ENCODE measurements at regions not wholly inside any gene's neighbourhood (a gene's known extent, or its start where the extent isn't known, plus 50 kb on each side); places are given as distances from the start of the nearest gene placed in this dataset.
"Not testable (repeated sequence)": the region's sequence is repeated elsewhere in the genome, so short reads cannot be mapped to it uniquely, and the experiment has no call there.

DNA sequence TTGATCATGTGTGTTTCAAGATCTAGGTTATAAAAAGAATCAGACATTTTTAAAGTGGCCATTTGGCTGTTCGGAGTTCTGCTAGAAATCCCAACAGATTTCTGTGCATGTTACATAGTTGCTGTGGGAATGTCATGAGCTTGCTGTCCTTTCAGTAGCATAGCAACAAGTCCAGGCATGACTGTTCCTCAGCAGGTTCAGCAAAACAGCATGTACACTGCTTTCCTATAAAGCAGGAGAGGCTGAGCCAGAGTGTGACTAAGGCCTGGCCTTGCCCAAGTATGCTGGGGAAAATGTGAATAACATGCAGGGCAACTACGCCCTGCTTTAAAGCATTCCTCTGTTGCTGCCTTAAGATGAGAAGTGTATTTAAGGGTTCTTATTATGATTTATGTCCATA lies 217.1 kb upstream of the SMIM31 start:
- no peak for DNase-seq

GRCh38 chr4:164538097-164538496 lies 215.8 kb upstream of the SMIM31 start:
- no peak for DNase-seq

- no peak for DNase-seq
Observed at GRCh38 chr4:164540987-164541386, 212.9 kb upstream of the SMIM31 start.

- no peak for DNase-seq
Observed at GRCh38 chr4:164542431-164542830, 211.5 kb upstream of the SMIM31 start.

- no peak for DNase-seq
Observed at GRCh38 chr4:164550989-164551712, 202.8 kb upstream of the SMIM31 start.

GRCh38 chr4:164551713-164552040 lies 202.3 kb upstream of the SMIM31 start:
- no peak for DNase-seq

GRCh38 chr4:164571593-164572390 lies 182.1 kb upstream of the SMIM31 start:
- no peak for DNase-seq

DNA sequence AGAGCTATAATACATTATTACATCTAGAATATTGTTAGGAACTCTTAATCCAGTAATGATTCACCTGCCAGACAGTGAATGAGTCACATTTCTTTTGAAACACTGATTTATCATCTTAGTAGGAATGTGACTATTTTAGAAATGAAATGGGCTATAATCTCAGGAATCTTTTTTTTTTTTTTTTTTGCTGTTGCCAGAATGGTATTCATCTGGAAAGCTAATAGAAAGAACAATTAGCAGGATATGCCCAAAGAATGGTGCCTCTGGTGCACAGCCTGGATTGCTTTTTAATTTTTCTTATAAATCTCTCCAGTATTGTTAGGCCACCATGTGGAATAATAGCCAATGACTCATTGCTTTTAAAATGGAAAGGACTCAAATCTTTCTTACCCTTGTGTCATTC lies 181.1 kb upstream of the SMIM31 start:
- DNase-seq, result no peak

DNA sequence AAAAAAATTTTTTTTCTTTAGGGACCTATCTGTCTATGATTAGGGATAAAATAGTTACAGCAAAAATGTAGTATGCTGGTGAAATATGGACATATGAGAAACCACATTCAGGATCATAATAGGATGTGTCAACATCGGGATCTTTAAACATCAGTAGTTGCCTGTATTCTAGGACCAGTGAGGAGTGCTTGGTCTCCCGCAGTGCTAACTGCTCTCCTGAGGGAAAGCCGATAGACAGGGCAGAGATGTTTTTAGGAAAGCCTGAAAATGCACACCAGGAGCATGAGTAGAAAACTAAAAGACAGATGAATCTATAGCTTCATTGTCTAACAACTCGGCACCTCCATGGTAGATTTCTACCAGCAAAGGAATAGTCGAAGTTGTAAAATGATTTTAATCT lies 178.1 kb upstream of the SMIM31 start:
- DNase-seq, result no peak

DNA sequence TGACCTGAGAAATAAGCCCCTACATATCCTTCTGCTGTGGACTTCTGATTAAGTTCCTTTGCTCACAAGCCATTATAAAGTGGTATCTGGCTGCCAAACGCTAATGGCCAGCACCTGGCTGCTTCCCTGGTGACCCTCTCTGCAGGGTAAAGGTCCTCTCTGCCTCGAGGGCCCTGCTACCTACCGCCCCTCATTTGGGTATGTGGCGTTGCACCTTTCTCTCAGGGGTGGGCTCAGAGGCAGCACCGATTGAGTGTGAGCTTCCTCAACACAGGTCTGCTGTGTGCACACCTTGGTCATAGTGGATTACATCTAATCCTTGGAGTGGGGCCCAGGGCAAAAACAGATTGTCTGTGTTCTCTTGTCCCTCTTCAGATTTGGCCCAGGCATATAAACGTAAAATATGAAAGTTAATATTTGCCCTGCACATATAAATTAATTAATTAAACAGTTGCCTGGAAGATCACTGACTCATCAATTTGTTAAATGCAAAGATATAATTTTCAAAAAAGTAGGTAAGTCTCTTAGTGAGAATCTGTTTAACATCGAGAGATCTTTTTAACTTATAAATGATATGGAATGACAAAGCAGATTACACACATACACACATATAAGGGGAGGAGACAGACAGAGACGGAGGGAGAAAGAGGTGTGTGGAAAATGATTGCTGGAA lies 174.5 kb upstream of the SMIM31 start:
- DNase-seq, result no peak

DNA sequence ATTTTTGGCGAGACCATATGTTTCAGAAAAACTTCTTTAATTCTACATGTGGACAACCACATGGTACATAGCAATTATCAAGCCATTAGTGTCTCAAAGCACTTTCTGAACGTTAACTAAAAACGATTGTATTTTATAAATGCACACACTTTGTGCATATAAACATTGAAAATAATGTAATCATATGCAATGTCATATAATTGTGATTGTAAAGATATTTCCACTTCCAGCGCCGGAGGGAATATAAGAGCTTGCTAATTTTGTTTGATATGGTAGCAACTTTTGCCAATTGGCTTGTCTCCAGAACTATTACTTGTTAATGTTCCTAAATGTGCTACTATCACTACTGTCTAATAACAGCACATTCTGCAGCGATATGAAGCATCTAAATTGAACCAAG lies 162.3 kb upstream of the SMIM31 start:
- DNase-seq, result no peak

DNA sequence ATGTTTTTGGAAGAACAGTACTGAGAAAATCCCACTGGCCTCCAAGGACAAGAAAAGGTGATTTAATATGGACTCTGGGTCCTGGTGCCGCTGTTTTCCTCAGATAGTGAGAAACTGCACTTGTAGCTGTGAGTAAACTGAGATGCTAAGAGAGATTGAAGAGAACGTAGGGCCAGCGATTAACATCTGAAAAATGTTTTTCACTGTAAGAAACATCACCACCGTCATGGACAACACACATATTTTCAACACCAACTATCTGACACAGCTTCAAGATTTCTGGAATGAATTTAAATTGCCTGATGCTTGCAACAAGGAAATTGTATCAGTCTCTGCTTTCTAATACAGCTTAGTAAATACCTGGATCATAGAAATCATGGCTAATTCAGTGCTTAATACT lies 158.2 kb upstream of the SMIM31 start:
- no peak for DNase-seq

DNA sequence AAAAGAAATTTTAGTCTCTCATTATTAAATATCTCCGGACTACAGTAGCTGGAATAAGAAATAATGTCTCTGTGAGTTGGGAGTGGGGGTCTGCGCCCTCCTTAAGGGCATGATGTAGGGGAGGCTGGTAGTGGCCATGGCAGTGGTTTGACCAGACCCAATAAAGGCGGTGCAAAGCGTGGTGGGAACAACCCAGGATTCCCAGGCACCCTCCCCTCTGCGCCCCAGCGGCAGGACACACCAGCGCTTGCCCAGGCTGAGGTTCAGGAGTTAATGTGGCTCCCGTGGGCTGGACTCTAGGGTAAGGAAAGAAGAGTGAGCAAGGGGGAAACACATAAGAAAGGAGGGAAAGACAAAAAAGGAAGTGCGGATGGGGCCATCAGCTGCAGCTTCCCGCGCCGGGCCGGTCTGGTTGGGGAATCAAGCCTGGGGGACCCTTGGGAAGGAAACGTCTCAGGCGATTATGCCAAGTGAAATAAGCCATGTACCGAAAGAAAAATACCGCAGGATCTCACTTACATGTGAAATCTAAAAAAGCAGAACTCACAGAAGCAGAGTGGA lies 157.5 kb upstream of the SMIM31 start:
- DNase-seq, result no peak

GRCh38 chr4:164596927-164597326 lies 157.0 kb upstream of the SMIM31 start:
- no peak for DNase-seq

DNA sequence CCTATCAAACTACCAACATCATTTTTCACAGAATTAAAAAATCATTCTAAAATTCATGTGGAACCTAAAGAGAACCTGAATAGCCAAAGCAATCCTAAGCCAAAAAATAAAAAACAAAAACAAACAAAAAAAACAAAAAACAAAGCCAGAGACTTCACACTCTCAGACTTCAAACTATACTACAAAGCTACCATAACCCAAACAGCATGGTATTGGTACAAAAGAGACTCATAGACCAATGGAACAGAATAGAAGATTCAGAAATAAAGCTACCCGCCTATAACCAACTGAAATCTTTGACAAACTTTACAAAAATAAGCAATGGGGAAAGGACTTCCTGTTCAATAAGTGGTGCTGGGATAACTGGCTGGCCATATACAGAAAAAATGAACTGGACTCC lies 152.3 kb upstream of the SMIM31 start:
- no peak for DNase-seq

DNA sequence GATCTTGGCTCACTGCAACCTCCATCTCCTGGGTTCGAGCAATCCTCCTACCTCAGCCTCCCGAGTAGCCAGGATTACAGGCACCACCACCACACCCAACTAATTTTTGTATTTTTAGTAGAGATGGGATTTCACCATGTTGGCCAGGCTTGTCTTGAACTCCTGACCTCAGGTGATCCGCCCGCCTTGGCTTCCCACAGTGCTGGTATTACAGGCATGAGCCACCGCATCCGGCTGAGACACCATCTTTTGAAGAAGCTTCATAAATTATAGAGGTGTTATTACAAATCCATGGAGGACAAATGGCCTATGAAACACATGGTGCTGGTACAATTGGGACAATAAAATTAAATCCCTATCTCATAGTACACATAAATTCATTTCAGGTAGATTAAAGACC lies 148.1 kb upstream of the SMIM31 start:
- DNase-seq, result not testable (repeated sequence)

DNA sequence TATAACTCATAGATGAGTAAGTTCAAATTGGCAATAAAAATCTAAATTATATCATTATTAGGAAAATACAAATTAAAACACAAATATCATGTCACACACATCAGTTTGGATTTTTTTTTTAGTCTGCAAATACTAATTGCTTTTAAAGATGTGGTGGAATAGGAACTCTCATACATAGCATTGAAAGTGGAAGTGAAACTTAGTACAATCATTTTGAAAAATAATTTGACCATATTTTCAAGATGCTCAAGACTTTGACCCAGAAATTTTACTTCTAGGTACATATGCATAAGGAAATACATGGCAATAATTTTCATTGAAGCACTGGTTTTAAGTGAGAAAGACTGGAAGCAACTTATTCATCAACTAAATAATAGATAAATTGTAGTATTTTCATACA lies 147.5 kb upstream of the SMIM31 start:
- no peak for DNase-seq

- no peak for DNase-seq
Observed at GRCh38 chr4:164613256-164613655, 140.7 kb upstream of the SMIM31 start.

DNA sequence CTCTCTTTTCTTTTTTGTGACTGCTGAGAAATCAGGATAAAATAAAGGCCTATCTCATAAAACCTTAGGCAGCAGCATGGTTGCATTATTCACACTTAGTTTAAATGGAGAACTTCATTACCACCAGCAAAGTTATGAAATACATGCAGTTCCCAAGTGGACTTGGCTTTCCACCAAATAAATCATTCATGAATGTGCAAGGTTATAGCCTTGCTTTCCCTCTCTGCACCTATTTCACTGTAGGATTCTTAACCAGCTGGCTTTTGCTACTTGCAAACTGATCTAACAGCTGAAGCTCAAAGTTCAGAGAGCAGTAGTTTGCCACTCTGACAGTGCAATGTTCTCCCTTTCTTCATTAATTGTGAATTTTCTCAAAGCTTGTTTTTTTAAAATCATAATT lies 140.1 kb upstream of the SMIM31 start:
- no peak for DNase-seq

DNA sequence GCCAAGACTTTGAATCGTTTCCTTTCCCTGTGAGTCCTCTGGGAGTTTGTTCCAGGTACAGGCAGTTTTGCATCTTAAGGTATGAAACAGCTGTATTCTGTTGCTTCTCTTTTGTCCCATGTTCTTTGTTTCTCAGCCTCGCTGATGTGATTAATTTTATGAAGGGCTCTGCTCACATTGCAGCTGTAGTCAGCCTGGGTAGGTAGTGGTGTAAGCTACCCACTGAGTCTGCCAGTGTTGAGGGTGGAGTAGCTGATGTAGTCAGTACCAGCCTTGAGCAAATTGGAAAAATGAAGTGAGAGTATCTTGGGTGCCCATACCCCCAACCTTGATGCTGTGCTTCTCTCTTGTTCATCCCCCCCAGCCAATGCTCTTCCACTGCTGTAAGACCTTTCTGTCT lies 139.6 kb upstream of the SMIM31 start:
- DNase-seq, result no peak

- no peak for DNase-seq
Observed at GRCh38 chr4:164614999-164615398, 138.9 kb upstream of the SMIM31 start.

- no peak for DNase-seq
Observed at GRCh38 chr4:164615964-164616363, 138.0 kb upstream of the SMIM31 start.

GRCh38 chr4:164616961-164617360 lies 137.0 kb upstream of the SMIM31 start:
- DNase-seq, result no peak

GRCh38 chr4:164617426-164617825 lies 136.5 kb upstream of the SMIM31 start:
- DNase-seq, result no peak

Data from NCI-H2029 (cell line).